ENCODE measurements at regions not wholly inside any gene's neighbourhood (a gene's known extent, or its start where the extent isn't known, plus 50 kb on each side); places are given as distances from the start of the nearest gene placed in this dataset.
A peak's percentile ranks its signal among the peaks of the same experiment; 100 is the strongest.

GRCh38 chr3:68428495-68428894 is 503.9 kb downstream of the TAFA4 start:
- H3K4me3 ChIP-seq (ENCODE audit: low read depth, low read length): no peak overlapping the region
- DNase-seq: no peak
- CTCF ChIA-PET: no interaction called here
- POLR2A ChIA-PET: no interaction called here
- H3K4me1 ChIP-seq: no peaks in the 10 kb centered on the region
- no peak overlapping the region for H3K4me3 Mint-ChIP-seq (ENCODE audit: unreplicated experiment)
- H3K36me3 Mint-ChIP-seq (ENCODE audit: insufficient read depth, unreplicated experiment): no peaks in the 10 kb centered on the region
- intact Hi-C loops (cut with micrococcal nuclease; ENCODE audit: unreplicated experiment): no loop called here
- no peaks in the 10 kb centered on the region for H3K9me3 ChIP-seq
- no peaks in the 10 kb centered on the region for H3K36me3 ChIP-seq (ENCODE audit: control insufficient read depth, insufficient read depth, low read length)
- no peaks in the 10 kb centered on the region for H3K27me3 ChIP-seq (replicated peaks; ENCODE audit: control insufficient read depth, insufficient read depth, low read length)
- no peaks in the 10 kb centered on the region for H3K9me3 Mint-ChIP-seq (ENCODE audit: unreplicated experiment)
- no peaks in the 10 kb centered on the region for H3K27me3 Mint-ChIP-seq (ENCODE audit: insufficient read depth, unreplicated experiment)
- no TSS peak for BruUV-seq (replicated peaks)
- no peaks in the 10 kb centered on the region for H3K4me1 Mint-ChIP-seq (ENCODE audit: low read depth, unreplicated experiment)
- no peak for TF ChIP-seq CTCF (IDR thresholded peaks at IDR 0.05; ENCODE audit: insufficient read depth in 1 of 2, low read depth in 1 of 2, low read length in 1 of 2, severe bottlenecking in 1 of 2, unreplicated experiment in 1 of 2)
- H3K27ac Mint-ChIP-seq (ENCODE audit: unreplicated experiment): no peak overlapping the region

- H3K36me3 ChIP-seq (ENCODE audit: control insufficient read depth, insufficient read depth, low read length): no peaks in the 10 kb centered on the region
- Mint-ChIP-seq H3K4me3 (ENCODE audit: unreplicated experiment) (no peak overlapping the region), H3K27ac (ENCODE audit: unreplicated experiment) (no peak overlapping the region), H3K4me1 (ENCODE audit: low read depth, unreplicated experiment) (no peaks in the 10 kb centered on the region), H3K36me3 (ENCODE audit: insufficient read depth, unreplicated experiment) (no peaks in the 10 kb centered on the region), H3K9me3 (ENCODE audit: unreplicated experiment) (no peaks in the 10 kb centered on the region), H3K27me3 (ENCODE audit: insufficient read depth, unreplicated experiment) (no peaks in the 10 kb centered on the region)
- peak; percentile 8 to 35 for DNase-seq
- H3K9me3 ChIP-seq: no peaks in the 10 kb centered on the region
- ChIA-PET CTCF (no interaction called here), POLR2A (no interaction called here)
- no peak overlapping the region for H3K4me3 ChIP-seq (ENCODE audit: low read depth, low read length)
- H3K4me1 ChIP-seq: no peaks in the 10 kb centered on the region
- no TSS peak for BruUV-seq (replicated peaks)
- H3K27me3 ChIP-seq (replicated peaks; ENCODE audit: control insufficient read depth, insufficient read depth, low read length): no peaks in the 10 kb centered on the region
- intact Hi-C loops (cut with micrococcal nuclease; ENCODE audit: unreplicated experiment): no loop called here
- no peak for TF ChIP-seq CTCF (IDR thresholded peaks at IDR 0.05; ENCODE audit: insufficient read depth in 1 of 2, low read depth in 1 of 2, low read length in 1 of 2, severe bottlenecking in 1 of 2, unreplicated experiment in 1 of 2)
Observed at GRCh38 chr3:68424796-68425460, 507.4 kb downstream of the TAFA4 start.

GRCh38 chr3:68408626-68409025 is 523.7 kb downstream of the TAFA4 start:
- no peak overlapping the region for H3K27ac Mint-ChIP-seq (ENCODE audit: unreplicated experiment)
- ChIA-PET POLR2A (no interaction called here), CTCF (no interaction called here)
- no peaks in the 10 kb centered on the region for H3K36me3 Mint-ChIP-seq (ENCODE audit: insufficient read depth, unreplicated experiment)
- BruUV-seq (replicated peaks): no TSS peak
- TF ChIP-seq CTCF (IDR thresholded peaks at IDR 0.05; ENCODE audit: insufficient read depth in 1 of 2, low read depth in 1 of 2, low read length in 1 of 2, severe bottlenecking in 1 of 2, unreplicated experiment in 1 of 2): no peak
- Histone ChIP-seq H3K4me3 (ENCODE audit: low read depth, low read length) (no peak overlapping the region), H3K9me3 (no peaks in the 10 kb centered on the region), H3K27me3 (replicated peaks; ENCODE audit: control insufficient read depth, insufficient read depth, low read length) (no peaks in the 10 kb centered on the region), H3K4me1 (no peaks in the 10 kb centered on the region), H3K36me3 (ENCODE audit: control insufficient read depth, insufficient read depth, low read length) (no peaks in the 10 kb centered on the region)
- H3K27me3 Mint-ChIP-seq (ENCODE audit: insufficient read depth, unreplicated experiment): no peaks in the 10 kb centered on the region
- DNase-seq: no peak
- H3K4me3 Mint-ChIP-seq (ENCODE audit: unreplicated experiment): no peak overlapping the region
- H3K4me1 Mint-ChIP-seq (ENCODE audit: low read depth, unreplicated experiment): no peaks in the 10 kb centered on the region
- no peaks in the 10 kb centered on the region for H3K9me3 Mint-ChIP-seq (ENCODE audit: unreplicated experiment)
- intact Hi-C loops (cut with micrococcal nuclease; ENCODE audit: unreplicated experiment): no loop called here
